C4-2B (cell line): ENCODE measurements at regions not wholly inside any gene's neighbourhood (a gene's known extent, or its start where the extent isn't known, plus 50 kb on each side); places are given as distances from the start of the nearest gene placed in this dataset.

ENCODE experiments used
- CTCF ChIP-seq: fragments of 450-650 bp; conservative IDR thresholded peaks from 2 replicates; pipeline ENCODE4 v1.5.1; 2017; ENCODE audit warnings: mild to moderate bottlenecking
- ZFX ChIP-seq: fragments of 450-650 bp; IDR thresholded peaks from 2 replicates; pipeline ENCODE4 v1.6.1; 2017

- TF ChIP-seq CTCF = no peak
- TF ChIP-seq ZFX = no peak
These were observed 84.7 kb upstream of the LYPLAL1 start for GRCh38 chr1:219088778-219089557.
